ENCODE measurements at regions not wholly inside any gene's neighbourhood (a gene's known extent, or its start where the extent isn't known, plus 50 kb on each side); places are given as distances from the start of the nearest gene placed in this dataset.

DNA sequence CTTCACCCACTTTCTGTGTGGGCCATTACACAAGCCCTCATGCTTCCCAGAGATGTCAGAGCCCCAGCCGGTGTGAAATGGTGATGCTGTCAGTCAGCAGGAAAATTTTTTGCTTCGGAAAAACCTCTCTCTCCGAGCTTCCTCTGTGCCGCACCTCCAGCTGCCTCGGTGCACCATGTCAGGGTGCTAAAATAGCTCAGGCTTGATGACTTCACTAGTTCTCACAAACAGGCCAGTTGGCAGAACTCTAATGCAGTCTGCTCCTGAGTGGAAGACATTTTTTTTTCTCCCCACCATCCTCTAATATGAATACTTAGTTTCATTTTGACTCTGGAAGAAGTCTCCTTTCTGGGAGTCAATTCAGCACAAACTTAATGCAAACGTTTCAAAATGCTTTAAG, 71.3 kb downstream of the KLF12 start:
- TF ChIP-seq, protein P1, sequence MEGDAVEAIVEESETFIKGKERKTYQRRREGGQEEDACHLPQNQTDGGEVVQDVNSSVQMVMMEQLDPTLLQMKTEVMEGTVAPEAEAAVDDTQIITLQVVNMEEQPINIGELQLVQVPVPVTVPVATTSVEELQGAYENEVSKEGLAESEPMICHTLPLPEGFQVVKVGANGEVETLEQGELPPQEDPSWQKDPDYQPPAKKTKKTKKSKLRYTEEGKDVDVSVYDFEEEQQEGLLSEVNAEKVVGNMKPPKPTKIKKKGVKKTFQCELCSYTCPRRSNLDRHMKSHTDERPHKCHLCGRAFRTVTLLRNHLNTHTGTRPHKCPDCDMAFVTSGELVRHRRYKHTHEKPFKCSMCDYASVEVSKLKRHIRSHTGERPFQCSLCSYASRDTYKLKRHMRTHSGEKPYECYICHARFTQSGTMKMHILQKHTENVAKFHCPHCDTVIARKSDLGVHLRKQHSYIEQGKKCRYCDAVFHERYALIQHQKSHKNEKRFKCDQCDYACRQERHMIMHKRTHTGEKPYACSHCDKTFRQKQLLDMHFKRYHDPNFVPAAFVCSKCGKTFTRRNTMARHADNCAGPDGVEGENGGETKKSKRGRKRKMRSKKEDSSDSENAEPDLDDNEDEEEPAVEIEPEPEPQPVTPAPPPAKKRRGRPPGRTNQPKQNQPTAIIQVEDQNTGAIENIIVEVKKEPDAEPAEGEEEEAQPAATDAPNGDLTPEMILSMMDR (IDR thresholded peaks at IDR 0.05; ENCODE audit: poor library complexity), result no peak
- TF ChIP-seq EZH2 (IDR thresholded peaks at IDR 0.05; ENCODE audit: borderline replicate concordance), result no peak
- TF ChIP-seq EZH2phosphoT487 (IDR thresholded peaks at IDR 0.05; ENCODE audit: low read depth, severe bottlenecking, unreplicated experiment), result no peak

Data from hepatocyte (in vitro differentiated cells).